Transverse colon (tissue), 4 donors: ENCODE measurements at regions not wholly inside any gene's neighbourhood (a gene's known extent, or its start where the extent isn't known, plus 50 kb on each side); places are given as distances from the start of the nearest gene placed in this dataset.

ENCODE experiments used
- DNase-seq: peaks from one replicate; pipeline ENCODE4 v3.0.0-alpha.2; 2019
- H3K27ac ChIP-seq, 4 donors: fragments of 200-600 bp; sonication (generic); 2 replicates each; pipeline ENCODE4 v1.5.1; 2016 to 2018; ENCODE audit warnings: inconsistent platforms in 4 of 4
- H3K27me3 ChIP-seq: fragments of 200-600 bp; sonication (generic); 2 replicates; pipeline ENCODE4 v1.5.1; 2017; ENCODE audit warnings: inconsistent platforms
- H3K36me3 ChIP-seq, 4 donors: fragments of 200-600 bp; sonication (generic); 2 replicates each; pipeline ENCODE4 v1.5.1; 2017 to 2019; ENCODE audit warnings: inconsistent platforms in 4 of 4
- H3K4me1 ChIP-seq, 4 donors: fragments of 200-600 bp; sonication (generic); 2 replicates each; pipeline ENCODE4 v1.5.1; 2017 to 2020; ENCODE audit warnings: inconsistent platforms in 4 of 4
- H3K4me3 ChIP-seq, 4 donors: fragments of 200-600 bp; sonication (generic); 1 replicate in 1 of 4; 2 replicates in 3 of 4; pipeline versions ENCODE4 v1.5.1 to v1.6.1; 2017 to 2019; ENCODE audit warnings: inconsistent platforms in 4 of 4
- H3K9me3 ChIP-seq, 2 donors: fragments of 200-600 bp; sonication (generic); 2 replicates each; pipeline ENCODE4 v1.5.1; 2017 to 2019; ENCODE audit warnings: inconsistent platforms in 2 of 2
- CTCF ChIP-seq, 5 experiments: fragments of 200-600 bp in 3 of 5; fragments of 450-650 bp in 2 of 5; sonication (generic) in 3 of 5; IDR thresholded peaks; 1 replicate in 2 of 5; 2 replicates in 3 of 5; pipeline ENCODE4 v1.5.1; 2016 to 2017; ENCODE audit warnings: antibody characterized with exemption in 5 of 5, inconsistent platforms in 3 of 5, mild to moderate bottlenecking in 2 of 5, moderate library complexity in 1 of 5
- EP300 ChIP-seq: sonication (generic); formaldehyde crosslinking; IDR thresholded peaks from one replicate; pipeline ENCODE4 v1.6.1; 2017; ENCODE audit warnings: antibody characterized with exemption, low read depth
- POLR2A ChIP-seq: fragments of 450-650 bp; IDR thresholded peaks from one replicate; pipeline ENCODE4 v1.6.1; 2016; ENCODE audit warnings: antibody characterized with exemption, mild to moderate bottlenecking, moderate library complexity
- POLR2AphosphoS5 ChIP-seq, 3 donors: sonication (generic); formaldehyde crosslinking; IDR thresholded peaks; one replicate each; pipeline ENCODE4 v1.6.1; 2016; ENCODE audit warnings: antibody characterized with exemption in 3 of 3
- WGBS, 2 donors: methylation state at CpG; one replicate each; pipeline ENCODE4 v1.1.5; 2018; ENCODE audit warnings: low coverage in 1 of 2; 5-methylcytosine and 5-hydroxymethylcytosine counted together
- in situ Hi-C, 4 donors: fragments of 200-750 bp; cut with MboI; loops; one replicate each; pipeline versions ENCODE4 v1.15.0 to v1.15.1; 2017; ENCODE audit warnings: low sequenced_read_pairs in 3 of 4, low pct_ligation_motif_present in 1 of 4, low pct_unique_long_range_greater_than_20kb in 1 of 4
- intact Hi-C: fragments of 100-400 bp; cut with DNase I; formaldehyde crosslinking; loops from one replicate; pipeline ENCODE4 v1.15.1; 2023; ENCODE audit warnings: low total_unique reads

GRCh38 chr1:171432473-171432872, 52.9 kb upstream of the PRRC2C start:
- Histone ChIP-seq H3K27ac (no peak overlapping the region), H3K27me3 (no peaks in the 10 kb centered on the region), H3K9me3 (no peaks in the 10 kb centered on the region), H3K4me1 (peaks cover 0 to 7% (median 0%) of the 10 kb centered on the region in 4 donors), H3K4me3 (no peak overlapping the region), H3K36me3 (no peaks in the 10 kb centered on the region)
- DNase-seq = no peak
- in situ Hi-C loops = no loop called here
- TF ChIP-seq POLR2AphosphoS5 (IDR thresholded peaks at IDR 0.05) = no peak
- TF ChIP-seq EP300 = no peak
- TF ChIP-seq POLR2A = no peak
- TF ChIP-seq CTCF (IDR thresholded peaks at IDR 0.05) = no peak
- intact Hi-C loops = no loop called here
- WGBS, 2 donors = 96 to 100% methylated on average over 1 of the region's 1 CpG

GRCh38 chr1:171433451-171433850, 51.9 kb upstream of the PRRC2C start:
- no peaks in the 10 kb centered on the region for H3K36me3 ChIP-seq
- in situ Hi-C loops (no loop called here), intact Hi-C loops (no loop called here)
- no peaks in the 10 kb centered on the region for H3K9me3 ChIP-seq
- H3K27ac ChIP-seq = no peak overlapping the region
- WGBS, 2 donors = 70 to 88% methylated on average over 2 of the region's 2 CpGs
- TF ChIP-seq POLR2AphosphoS5 (IDR thresholded peaks at IDR 0.05) (no peak), POLR2A (no peak), EP300 (no peak), CTCF (IDR thresholded peaks at IDR 0.05) (no peak)
- no peaks in the 10 kb centered on the region for H3K27me3 ChIP-seq
- no peak overlapping the region for H3K4me3 ChIP-seq
- DNase-seq = no peak
- peaks cover 0 to 7% (median 0%) of the 10 kb centered on the region in 4 donors for H3K4me1 ChIP-seq

GRCh38 chr1:171434717-171435346, 50.5 kb upstream of the PRRC2C start:
- Histone ChIP-seq H3K27me3 (no peaks in the 10 kb centered on the region), H3K4me3 (no peak overlapping the region), H3K9me3 (no peaks in the 10 kb centered on the region), H3K27ac (peak overlapping the region; percentile 11 to 61 (median 20)), H3K4me1 (peaks cover 0 to 7% (median 0%) of the 10 kb centered on the region in 4 donors), H3K36me3 (no peaks in the 10 kb centered on the region)
- 39 to 67% methylated on average over 5 to 9 of the region's 9 CpGs for WGBS, 2 donors
- in situ Hi-C loops (no loop called here), intact Hi-C loops (no loop called here)
- DNase-seq = no peak
- TF ChIP-seq EP300 (no peak), CTCF (IDR thresholded peaks at IDR 0.05) (no peak), POLR2A (no peak), POLR2AphosphoS5 (IDR thresholded peaks at IDR 0.05) (no peak)
